Ovary (tissue), 3 donors: ENCODE measurements at regions not wholly inside any gene's neighbourhood (a gene's known extent, or its start where the extent isn't known, plus 50 kb on each side); places are given as distances from the start of the nearest gene placed in this dataset.
"Not testable (repeated sequence)": the region's sequence is repeated elsewhere in the genome, so short reads cannot be mapped to it uniquely, and the experiment has no call there.

Source experiments
- EP300 ChIP-seq: sonication (generic); formaldehyde crosslinking; IDR thresholded peaks from one replicate; pipeline ENCODE4 v1.6.1; 2017; ENCODE audit warnings: antibody characterized with exemption
- POLR2A ChIP-seq: fragments of 450-650 bp; IDR thresholded peaks from one replicate; pipeline ENCODE4 v1.6.1; 2017; ENCODE audit warnings: antibody characterized with exemption, mild to moderate bottlenecking, moderate library complexity
- TF ChIP-seq, protein P1 (sequence below), 3 donors: fragments of 450-650 bp in 2 of 3; fragments of 200-600 bp in 1 of 3; IDR thresholded peaks; one replicate each; pipeline versions ENCODE4 v1.5.1 to v1.8.0; 2016 to 2022; ENCODE audit warnings: antibody characterized with exemption in 3 of 3, mild to moderate bottlenecking in 1 of 3
- donor health status: DM: no; HTN: no; CAD: no.

GRCh38 chr4:23020399-23020798, 327.7 kb downstream of the GBA3 start:
- TF ChIP-seq, protein P1, sequence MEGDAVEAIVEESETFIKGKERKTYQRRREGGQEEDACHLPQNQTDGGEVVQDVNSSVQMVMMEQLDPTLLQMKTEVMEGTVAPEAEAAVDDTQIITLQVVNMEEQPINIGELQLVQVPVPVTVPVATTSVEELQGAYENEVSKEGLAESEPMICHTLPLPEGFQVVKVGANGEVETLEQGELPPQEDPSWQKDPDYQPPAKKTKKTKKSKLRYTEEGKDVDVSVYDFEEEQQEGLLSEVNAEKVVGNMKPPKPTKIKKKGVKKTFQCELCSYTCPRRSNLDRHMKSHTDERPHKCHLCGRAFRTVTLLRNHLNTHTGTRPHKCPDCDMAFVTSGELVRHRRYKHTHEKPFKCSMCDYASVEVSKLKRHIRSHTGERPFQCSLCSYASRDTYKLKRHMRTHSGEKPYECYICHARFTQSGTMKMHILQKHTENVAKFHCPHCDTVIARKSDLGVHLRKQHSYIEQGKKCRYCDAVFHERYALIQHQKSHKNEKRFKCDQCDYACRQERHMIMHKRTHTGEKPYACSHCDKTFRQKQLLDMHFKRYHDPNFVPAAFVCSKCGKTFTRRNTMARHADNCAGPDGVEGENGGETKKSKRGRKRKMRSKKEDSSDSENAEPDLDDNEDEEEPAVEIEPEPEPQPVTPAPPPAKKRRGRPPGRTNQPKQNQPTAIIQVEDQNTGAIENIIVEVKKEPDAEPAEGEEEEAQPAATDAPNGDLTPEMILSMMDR (IDR thresholded peaks at IDR 0.05), result not testable (repeated sequence)
- TF ChIP-seq EP300, POLR2A: not testable (repeated sequence)
